Heart left ventricle (tissue), 13 donors: ENCODE measurements at regions not wholly inside any gene's neighbourhood (a gene's known extent, or its start where the extent isn't known, plus 50 kb on each side); places are given as distances from the start of the nearest gene placed in this dataset.

ENCODE experiments used
- POLR2A ChIP-seq, 2 donors: fragments of 450-650 bp; IDR thresholded peaks; one replicate each; pipeline ENCODE4 v1.6.1; 2017; ENCODE audit warnings: antibody characterized with exemption in 2 of 2, mild to moderate bottlenecking in 2 of 2, moderate library complexity in 2 of 2
- TF ChIP-seq, protein P1 (sequence below), 12 donors: fragments of 200-600 bp; sonication (generic) in 4 of 12; IDR thresholded peaks; one replicate each; pipeline versions ENCODE4 v1.5.0 to v1.8.0; 2018 to 2022; ENCODE audit warnings: antibody characterized with exemption in 12 of 12, mild to moderate bottlenecking in 5 of 12
- donor health status: ischemic (EF 13 %, LVEDD 7.1; RV severe dilation, severe dysfunction).
- donor health status: DM: no; HTN: yes; CAD: no.
- donor health status: DM: no; HTN: no; CAD: no.
- donor health status: ischemic (EF 25% LVEDD 6.9; RV normal size, moderate dysfunction).
- donor health status: ischemic (EF 25% LVEDD 5.7; RV mildly dilated, moderate dysfunction).
- donor health status: ischemic (EF 35%, LVEDD 5.7; RV mildly dilated, moderate dysfunction).
- donor health status: nonischemic (EF 11% LVEDD 7.7; RV severe dilation, severe dysfunction).
- donor health status: DM: yes; HTN: yes; CAD: no.
- donor health status: PGD.
- donor health status: ischemic (EF 29% LVEDD 5.4; RV normal size, mild dysfunction).
- donor health status: nonischemic (EF 23%, LVEDD 6.1; RV moderate dilation, normal function).

DNA sequence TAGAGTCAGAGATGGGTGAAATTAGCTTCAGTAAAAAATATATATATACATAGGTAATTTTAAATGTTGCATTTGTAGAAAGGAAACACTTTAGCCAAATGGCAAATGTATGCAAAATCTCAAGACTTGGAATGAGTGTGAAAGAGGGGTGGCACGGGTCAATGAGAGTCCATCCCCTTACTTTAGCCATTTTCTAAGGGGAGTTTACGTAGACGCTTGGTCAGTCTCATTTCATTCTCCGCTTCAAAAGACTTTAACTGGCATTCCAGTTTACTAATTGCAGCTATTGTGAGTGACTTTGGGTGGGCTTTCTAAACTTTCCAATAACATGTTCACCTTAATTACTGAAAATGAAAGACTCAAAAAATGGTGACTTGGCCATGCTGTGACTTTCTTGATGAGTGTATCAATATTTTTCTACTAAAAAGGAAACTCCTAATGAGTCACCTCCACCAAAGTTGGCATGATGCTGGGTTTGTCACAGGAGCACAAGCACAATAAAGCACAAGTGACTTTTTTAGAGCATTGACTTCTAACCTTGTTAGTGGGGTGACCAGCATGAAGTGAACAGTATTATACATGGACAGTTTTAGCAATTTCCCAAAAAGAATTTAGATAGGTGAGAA, 356.0 kb upstream of the RASGEF1B start:
- TF ChIP-seq, protein P1, sequence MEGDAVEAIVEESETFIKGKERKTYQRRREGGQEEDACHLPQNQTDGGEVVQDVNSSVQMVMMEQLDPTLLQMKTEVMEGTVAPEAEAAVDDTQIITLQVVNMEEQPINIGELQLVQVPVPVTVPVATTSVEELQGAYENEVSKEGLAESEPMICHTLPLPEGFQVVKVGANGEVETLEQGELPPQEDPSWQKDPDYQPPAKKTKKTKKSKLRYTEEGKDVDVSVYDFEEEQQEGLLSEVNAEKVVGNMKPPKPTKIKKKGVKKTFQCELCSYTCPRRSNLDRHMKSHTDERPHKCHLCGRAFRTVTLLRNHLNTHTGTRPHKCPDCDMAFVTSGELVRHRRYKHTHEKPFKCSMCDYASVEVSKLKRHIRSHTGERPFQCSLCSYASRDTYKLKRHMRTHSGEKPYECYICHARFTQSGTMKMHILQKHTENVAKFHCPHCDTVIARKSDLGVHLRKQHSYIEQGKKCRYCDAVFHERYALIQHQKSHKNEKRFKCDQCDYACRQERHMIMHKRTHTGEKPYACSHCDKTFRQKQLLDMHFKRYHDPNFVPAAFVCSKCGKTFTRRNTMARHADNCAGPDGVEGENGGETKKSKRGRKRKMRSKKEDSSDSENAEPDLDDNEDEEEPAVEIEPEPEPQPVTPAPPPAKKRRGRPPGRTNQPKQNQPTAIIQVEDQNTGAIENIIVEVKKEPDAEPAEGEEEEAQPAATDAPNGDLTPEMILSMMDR (IDR thresholded peaks at IDR 0.05): no peak
- TF ChIP-seq POLR2A (IDR thresholded peaks at IDR 0.05): no peak
